ENCODE measurements at regions not wholly inside any gene's neighbourhood (a gene's known extent, or its start where the extent isn't known, plus 50 kb on each side); places are given as distances from the start of the nearest gene placed in this dataset.

- no peak for TF ChIP-seq EZH2 (IDR thresholded peaks at IDR 0.05; ENCODE audit: borderline replicate concordance, low read depth, low read length, severe bottlenecking)
- TF ChIP-seq CTCF (IDR thresholded peaks at IDR 0.05; ENCODE audit: extremely low read depth in 1 of 2, insufficient read depth in 1 of 2, low read depth in 1 of 2, low read length in 2 of 2) = no peak
- TF ChIP-seq MAX (IDR thresholded peaks at IDR 0.05; ENCODE audit: insufficient read depth, insufficient read length) = no peak
- no peak for TF ChIP-seq POLR2AphosphoS5 (IDR thresholded peaks at IDR 0.05; ENCODE audit: insufficient read depth, low read depth, low read length)
- TF ChIP-seq JUN (IDR thresholded peaks at IDR 0.05; ENCODE audit: borderline replicate concordance, insufficient read depth, insufficient read length, low read depth) = no peak
- no peak for TF ChIP-seq MYC (IDR thresholded peaks at IDR 0.05; ENCODE audit: low read depth, low read length)
- TF ChIP-seq POLR2A (IDR thresholded peaks at IDR 0.05; ENCODE audit: low read depth, low read length) = no peak
Measured at GRCh38 chr5:33179301-33179700, 261.5 kb upstream of the TARS1 start.

Measured in endothelial cell of umbilical vein (primary cell).